A673 (cell line): ENCODE measurements at regions not wholly inside any gene's neighbourhood (a gene's known extent, or its start where the extent isn't known, plus 50 kb on each side); places are given as distances from the start of the nearest gene placed in this dataset.

ENCODE experiments used
- BruUV-seq: library from RNA; stranded (reverse); fragments of 400-500 nt; replicated peaks from 2 replicates; lab custom pipeline; 2021; lab: Mats Ljungman, UMichigan
- CTCF ChIA-PET: fragments of 300-600 bp; sonication (Branson Sonifier 250); formaldehyde crosslinking; loops from one replicate; lab custom pipeline; 2022; ENCODE audit warnings: antibody characterized with exemption; lab: Charles Lee
- POLR2A ChIA-PET: fragments of 300-600 bp; sonication (Branson Sonifier 250); formaldehyde crosslinking; loops from one replicate; lab custom pipeline; 2022; ENCODE audit warnings: antibody characterized with exemption; ENCODE audit not compliant: low non-redundant PET; lab: Charles Lee
- DNase-seq: peaks from one replicate; pipeline ENCODE4 v3.0.0-alpha.2; 2015; ENCODE audit warnings: low spot score
- H3K27ac ChIP-seq: fragments of 200-600 bp; sonication (generic); 2 replicates; pipeline ENCODE4 v1.5.1; 2016; ENCODE audit warnings: mixed run types, low read depth, mild to moderate bottlenecking, mixed read lengths, antibody characterized with exemption, low read length; ENCODE audit not compliant: poor library complexity, severe bottlenecking
- H3K27me3 ChIP-seq: fragments of 200-600 bp; sonication (generic); replicated peaks from 2 replicates; pipeline ENCODE4 v1.6.1; 2017; ENCODE audit warnings: mixed run types, low read depth, mild to moderate bottlenecking, mixed read lengths, antibody characterized with exemption, low read length; ENCODE audit not compliant: insufficient read depth, poor library complexity
- H3K36me3 ChIP-seq: fragments of 200-600 bp; sonication (generic); 2 replicates; pipeline ENCODE4 v1.6.1; 2016; ENCODE audit warnings: mixed run types, mild to moderate bottlenecking, mixed read lengths, antibody characterized with exemption, low read length; ENCODE audit not compliant: insufficient read depth, poor library complexity, severe bottlenecking
- H3K4me1 ChIP-seq: fragments of 200-600 bp; sonication (generic); 2 replicates; pipeline ENCODE4 v1.6.1; 2017; ENCODE audit warnings: mixed run types, mild to moderate bottlenecking, mixed read lengths, antibody characterized with exemption, low read length; ENCODE audit not compliant: insufficient read depth, poor library complexity, severe bottlenecking
- H3K4me3 ChIP-seq: fragments of 200-600 bp; sonication (generic); 2 replicates; pipeline ENCODE4 v1.5.1; 2016; ENCODE audit warnings: low read depth, mixed run types, mild to moderate bottlenecking, mixed read lengths, low read length; ENCODE audit not compliant: poor library complexity, severe bottlenecking
- H3K9me3 ChIP-seq: fragments of 200-600 bp; sonication (generic); 2 replicates; pipeline ENCODE4 v1.6.1; 2016; ENCODE audit warnings: mixed run types, low read depth, mild to moderate bottlenecking, mixed read lengths, antibody characterized with exemption, low read length; ENCODE audit not compliant: poor library complexity, severe bottlenecking
- EZH2 ChIP-seq: fragments of 200-600 bp; sonication (generic); IDR thresholded peaks from 2 replicates; pipeline ENCODE4 v1.6.1; 2017; ENCODE audit warnings: borderline replicate concordance, low read depth, mild to moderate bottlenecking, mixed read lengths, antibody characterized with exemption, low read length; ENCODE audit not compliant: poor library complexity, severe bottlenecking
- intact Hi-C: fragments of 100-400 bp; cut with micrococcal nuclease; formaldehyde crosslinking; loops from one replicate; pipeline ENCODE4 v1.10.0; 2022; ENCODE audit not compliant: unreplicated experiment
- TF ChIP-seq, protein P1 (sequence below): fragments of 300-800, 200-600 bp; sonication (generic); conservative IDR thresholded peaks from 2 replicates; pipeline ENCODE4 v1.5.1; 2017; ENCODE audit warnings: low read depth, mild to moderate bottlenecking, antibody characterized with exemption, low read length, moderate library complexity, mixed read lengths

DNA sequence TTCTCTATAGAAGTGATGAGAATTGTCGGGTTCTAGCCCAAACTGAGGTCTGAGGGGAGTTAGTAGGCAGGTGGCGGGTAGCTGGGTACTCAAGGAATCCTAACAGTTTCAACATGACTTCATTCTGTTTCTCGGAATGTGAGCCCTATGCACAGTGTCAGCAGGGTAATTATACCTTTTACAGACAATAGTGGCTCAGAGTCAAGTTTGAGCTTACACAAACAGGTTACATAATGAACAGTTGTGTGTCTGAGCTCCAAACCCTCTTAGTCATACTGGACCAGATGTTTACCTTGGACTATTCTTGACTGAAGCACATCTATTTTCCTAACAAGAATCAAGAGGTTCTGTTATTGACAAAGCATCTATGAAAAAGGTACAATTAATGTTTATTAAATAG, 1066.7 kb upstream of the PCDH20 start:
- DNase-seq, result no peak
- ChIA-PET CTCF (no interaction called here), POLR2A (no interaction called here)
- Histone ChIP-seq H3K27ac (no peak overlapping the region), H3K4me1 (no peaks in the 10 kb centered on the region), H3K27me3 (no peaks in the 10 kb centered on the region), H3K9me3 (no peaks in the 10 kb centered on the region), H3K4me3 (no peak overlapping the region), H3K36me3 (no peaks in the 10 kb centered on the region)
- intact Hi-C loops, result no loop called here
- no TSS peak for BruUV-seq
- no peak for TF ChIP-seq EZH2

DNA sequence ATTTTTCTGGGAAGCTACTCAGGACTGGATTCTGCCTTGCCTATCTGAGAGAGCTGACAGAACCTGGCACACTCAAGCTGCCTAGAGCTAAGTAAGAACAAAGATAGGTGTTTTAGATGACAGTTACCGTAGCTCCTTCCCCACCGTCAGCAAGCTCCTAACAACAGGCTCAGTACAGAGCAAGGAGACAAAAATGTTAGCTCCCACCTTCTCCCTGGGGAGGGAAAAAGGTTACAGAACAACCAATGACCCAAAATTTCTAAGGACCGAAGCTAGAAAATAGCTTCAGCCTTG, 1058.2 kb upstream of the PCDH20 start:
- ChIA-PET POLR2A (no interaction called here), CTCF (no interaction called here)
- H3K4me3 ChIP-seq, result no peak overlapping the region
- TF ChIP-seq, protein P1, sequence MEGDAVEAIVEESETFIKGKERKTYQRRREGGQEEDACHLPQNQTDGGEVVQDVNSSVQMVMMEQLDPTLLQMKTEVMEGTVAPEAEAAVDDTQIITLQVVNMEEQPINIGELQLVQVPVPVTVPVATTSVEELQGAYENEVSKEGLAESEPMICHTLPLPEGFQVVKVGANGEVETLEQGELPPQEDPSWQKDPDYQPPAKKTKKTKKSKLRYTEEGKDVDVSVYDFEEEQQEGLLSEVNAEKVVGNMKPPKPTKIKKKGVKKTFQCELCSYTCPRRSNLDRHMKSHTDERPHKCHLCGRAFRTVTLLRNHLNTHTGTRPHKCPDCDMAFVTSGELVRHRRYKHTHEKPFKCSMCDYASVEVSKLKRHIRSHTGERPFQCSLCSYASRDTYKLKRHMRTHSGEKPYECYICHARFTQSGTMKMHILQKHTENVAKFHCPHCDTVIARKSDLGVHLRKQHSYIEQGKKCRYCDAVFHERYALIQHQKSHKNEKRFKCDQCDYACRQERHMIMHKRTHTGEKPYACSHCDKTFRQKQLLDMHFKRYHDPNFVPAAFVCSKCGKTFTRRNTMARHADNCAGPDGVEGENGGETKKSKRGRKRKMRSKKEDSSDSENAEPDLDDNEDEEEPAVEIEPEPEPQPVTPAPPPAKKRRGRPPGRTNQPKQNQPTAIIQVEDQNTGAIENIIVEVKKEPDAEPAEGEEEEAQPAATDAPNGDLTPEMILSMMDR, result no peak
- TF ChIP-seq EZH2, result no peak
- no peaks in the 10 kb centered on the region for H3K36me3 ChIP-seq
- DNase-seq, result no peak
- no peak overlapping the region for H3K27ac ChIP-seq
- BruUV-seq, result no TSS peak
- intact Hi-C loops, result no loop called here
- H3K4me1 ChIP-seq, result no peaks in the 10 kb centered on the region
- no peaks in the 10 kb centered on the region for H3K9me3 ChIP-seq
- no peaks in the 10 kb centered on the region for H3K27me3 ChIP-seq

DNA sequence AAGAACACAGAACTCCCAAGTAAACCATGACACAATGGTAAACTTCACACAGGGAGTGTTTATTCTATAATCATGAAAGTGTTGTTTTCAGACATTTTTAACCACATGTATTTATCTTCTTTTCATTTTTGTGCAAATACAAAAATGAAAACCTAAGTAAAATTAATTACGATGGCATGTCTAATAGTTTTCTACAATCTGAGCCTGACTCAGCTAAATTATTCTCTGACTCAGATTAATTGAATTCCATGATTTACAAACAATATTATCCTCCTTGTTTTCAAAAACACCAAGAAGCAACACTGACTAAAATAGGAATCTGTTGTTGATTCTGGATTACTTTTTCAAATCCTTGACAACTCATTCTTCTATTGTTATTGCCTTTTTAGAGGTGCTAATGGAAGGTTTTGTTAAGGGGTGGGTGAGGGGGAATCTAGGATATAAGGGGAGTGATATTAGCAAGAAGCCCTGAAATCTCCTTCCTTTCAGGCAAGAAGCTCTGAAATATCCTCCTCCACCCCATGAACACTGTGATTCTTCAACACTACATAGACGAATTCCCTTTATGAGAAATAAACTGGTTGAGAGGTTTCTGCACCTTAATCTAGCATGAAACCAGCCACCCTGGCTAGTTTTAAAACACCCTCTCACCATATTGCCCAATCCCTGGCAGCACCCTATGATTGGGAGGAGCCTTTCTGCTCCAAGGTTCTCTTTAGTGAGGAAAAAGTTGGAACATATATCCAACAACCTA, 1057.7 kb upstream of the PCDH20 start:
- H3K4me3 ChIP-seq, result no peak overlapping the region

More for the DNA sequence above, 1057.7 kb upstream of the PCDH20 start:
- BruUV-seq, result no TSS peak
- DNase-seq, result no peak
- H3K4me1 ChIP-seq, result no peaks in the 10 kb centered on the region
- H3K27me3 ChIP-seq, result no peaks in the 10 kb centered on the region
- H3K9me3 ChIP-seq, result no peaks in the 10 kb centered on the region
- TF ChIP-seq, protein P1, result no peak
- ChIA-PET CTCF (no interaction called here), POLR2A (no interaction called here)
- no peak overlapping the region for H3K27ac ChIP-seq
- no peaks in the 10 kb centered on the region for H3K36me3 ChIP-seq
- intact Hi-C loops, result no loop called here
